B cell (primary cell): ENCODE measurements at regions not wholly inside any gene's neighbourhood (a gene's known extent, or its start where the extent isn't known, plus 50 kb on each side); places are given as distances from the start of the nearest gene placed in this dataset.

Source experiments
- ATAC-seq: fragments of 200-7000 bp; cut with Tn5 transposase; one replicate; pipeline ENCODE4 v1.10.0; 2021; ENCODE audit warnings: low read depth, mild to moderate bottlenecking, moderate number of reproducible peaks, moderate library complexity
- CTCF ChIA-PET: fragments of 350-600 bp; sonication (Branson Sonifier 250); formaldehyde crosslinking; loops from one replicate; lab custom pipeline; 2021; ENCODE audit warnings: antibody characterized with exemption, inconsistent platforms; lab: Charles Lee
- POLR2A ChIA-PET: fragments of 350-600 bp; sonication (Branson Sonifier 250); formaldehyde crosslinking; loops from one replicate; lab custom pipeline; 2021; ENCODE audit warnings: antibody characterized with exemption; lab: Charles Lee
- DNase-seq: peaks from one replicate; pipeline ENCODE4 v3.0.0; 2013
- H2AFZ ChIP-seq: 2 replicates; pipeline ENCODE4 v1.6.1; 2012; ENCODE audit warnings: mild to moderate bottlenecking, low read depth, low read length; ENCODE audit not compliant: insufficient read depth, poor library complexity, severe bottlenecking
- H3K27ac ChIP-seq, 2 donors: 1 replicate in 1 of 2; 2 replicates in 1 of 2; pipeline ENCODE4 v1.5.1; 2012 to 2013; ENCODE audit warnings: low read length in 2 of 2, mild to moderate bottlenecking in 2 of 2, moderate library complexity in 1 of 2
- H3K27me3 ChIP-seq, 4 experiments: fragments of 200-600 bp in 1 of 4; sonication (generic) in 1 of 4; replicated peaks in 1 of 4; 1 replicate in 2 of 4; 2 replicates in 2 of 4; pipeline versions ENCODE4 v1.6.1 to v1.7.0; 2013 to 2016; ENCODE audit warnings: low read length in 3 of 4, mild to moderate bottlenecking in 2 of 4, mixed read lengths in 1 of 4, moderate library complexity in 1 of 4; ENCODE audit not compliant: insufficient read depth in 4 of 4, control insufficient read depth in 3 of 4; ENCODE audit errors: control extremely low read depth in 1 of 4
- H3K36me3 ChIP-seq, 2 experiments: replicated peaks in 1 of 2; 1 replicate in 1 of 2; 2 replicates in 1 of 2; pipeline versions ENCODE4 v1.6.1 to v1.7.1; 2013; ENCODE audit warnings: low read length in 1 of 2; ENCODE audit not compliant: insufficient read depth in 2 of 2, control insufficient read depth in 1 of 2; ENCODE audit errors: control extremely low read depth in 1 of 2, extremely low read depth in 1 of 2
- H3K4me1 ChIP-seq, 2 donors: fragments of 200-600 bp in 1 of 2; sonication (generic) in 1 of 2; 1 replicate in 1 of 2; 2 replicates in 1 of 2; pipeline versions ENCODE4 v1.5.1 to v1.6.1; 2013 to 2017; ENCODE audit warnings: low read length in 2 of 2; ENCODE audit not compliant: control insufficient read depth in 2 of 2, insufficient read depth in 2 of 2
- H3K4me2 ChIP-seq: replicated peaks from 2 replicates; pipeline ENCODE3; 2012; ENCODE audit warnings: mild to moderate bottlenecking, low read depth, low read length; ENCODE audit not compliant: poor library complexity, severe bottlenecking
- H3K4me3 ChIP-seq, 5 experiments: fragments of 200-600 bp in 1 of 5; sonication (generic) in 1 of 5; 1 replicate in 3 of 5; 2 replicates in 2 of 5; pipeline versions ENCODE4 v1.5.1 to v1.7.0; 2011 to 2016; ENCODE audit warnings: low read length in 4 of 5, mild to moderate bottlenecking in 4 of 5, low read depth in 2 of 5, control low read depth in 1 of 5, moderate library complexity in 1 of 5; ENCODE audit not compliant: insufficient read depth in 1 of 5; ENCODE audit errors: control extremely low read depth in 1 of 5, extremely low read depth in 1 of 5
- H3K79me2 ChIP-seq: fragments of 200-600 bp; sonication (generic); one replicate; pipeline ENCODE4 v1.6.0; 2016; ENCODE audit warnings: low read length; ENCODE audit not compliant: control insufficient read depth, insufficient read depth
- H3K9ac ChIP-seq: fragments of 200-600 bp; sonication (generic); 2 replicates; pipeline ENCODE4 v1.6.1; 2017; ENCODE audit warnings: mild to moderate bottlenecking, low read length, moderate library complexity
- H3K9me3 ChIP-seq, 3 donors: one replicate each; pipeline versions ENCODE4 v1.6.1 to v1.7.1; 2013; ENCODE audit warnings: low read length in 2 of 3; ENCODE audit not compliant: control insufficient read depth in 2 of 3, insufficient read depth in 1 of 3; ENCODE audit errors: control extremely low read depth in 1 of 3
- H4K20me1 ChIP-seq: 2 replicates; pipeline ENCODE4 v1.6.0; 2012; ENCODE audit warnings: mild to moderate bottlenecking, low read length; ENCODE audit not compliant: insufficient read depth, control insufficient read depth, poor library complexity, severe bottlenecking
- H3K27ac Mint-ChIP-seq: one replicate; pipeline ENCODE4 v1.8.0; 2021; ENCODE audit warnings: mixed read lengths
- H3K27me3 Mint-ChIP-seq: one replicate; pipeline ENCODE4 v1.8.0; 2021; ENCODE audit warnings: mixed read lengths
- H3K4me1 Mint-ChIP-seq: one replicate; pipeline ENCODE4 v1.8.0; 2021; ENCODE audit warnings: mixed read lengths
- H3K4me3 Mint-ChIP-seq: one replicate; pipeline ENCODE4 v1.8.0; 2021; ENCODE audit warnings: mixed read lengths
- H3K9me3 Mint-ChIP-seq: one replicate; pipeline ENCODE4 v1.8.0; 2022; ENCODE audit warnings: mixed read lengths; ENCODE audit not compliant: insufficient read depth
- CTCF ChIP-seq: fragments of 200-600 bp; IDR thresholded peaks from one replicate; pipeline ENCODE4 v1.8.0; 2022; ENCODE audit warnings: antibody characterized with exemption, mild to moderate bottlenecking
- EZH2 ChIP-seq: IDR thresholded peaks from 2 replicates; pipeline ENCODE4 v1.6.1; 2012; ENCODE audit warnings: borderline replicate concordance, low read depth, mild to moderate bottlenecking, moderate library complexity, low read length; ENCODE audit not compliant: insufficient read depth, poor library complexity, severe bottlenecking
- WGBS: methylation state at CpG from one replicate; pipeline ENCODE4 v1.1.5; 2013; ENCODE audit warnings: missing lambda C conversion rate; ENCODE audit not compliant: insufficient coverage; 5-methylcytosine and 5-hydroxymethylcytosine counted together
- intact Hi-C: fragments of 100-400 bp; cut with micrococcal nuclease; formaldehyde crosslinking; loops from one replicate; pipeline ENCODE4 v1.10.0; 2022

- Histone ChIP-seq H2AFZ (no peak overlapping the region), H3K27ac (no peak overlapping the region), H3K4me2 (no peak overlapping the region), H3K4me3 (no peak overlapping the region), H3K9ac (no peak overlapping the region), H3K27me3 (no peaks in the 10 kb centered on the region), H3K4me1 (peaks cover 0 to 6% of the 10 kb centered on the region in 2 donors), H4K20me1 (no peaks in the 10 kb centered on the region), H3K79me2 (no peaks in the 10 kb centered on the region), H3K9me3 (no peaks in the 10 kb centered on the region), H3K36me3 (no peaks in the 10 kb centered on the region)
- intact Hi-C loops = no loop called here
- H3K4me3 Mint-ChIP-seq = no peak overlapping the region
- 88% methylated on average over 1 of the region's 1 CpG for WGBS
- H3K27ac Mint-ChIP-seq = no peak overlapping the region
- POLR2A ChIA-PET = interaction anchor here (0.6 kb wide), 1 partner anchor 26 kb away, joined by 3 read pairs; no protein-coding TSS in a partner anchor
- H3K27me3 Mint-ChIP-seq = no peaks in the 10 kb centered on the region
- DNase-seq = no peak
- TF ChIP-seq CTCF (no peak), EZH2 (no peak)
- no peaks in the 10 kb centered on the region for H3K9me3 Mint-ChIP-seq
- CTCF ChIA-PET = interaction anchor here (0.7 kb wide), 1 partner anchor 303 kb away, joined by 3 read pairs; no protein-coding TSS in a partner anchor
- H3K4me1 Mint-ChIP-seq = peaks cover 8% of the 10 kb centered on the region
- ATAC-seq = no peak
Observed at GRCh38 chr6:134468633-134469032, 150.7 kb upstream of the SGK1 start.

- H3K27me3 Mint-ChIP-seq = no peaks in the 10 kb centered on the region
- POLR2A ChIA-PET = no interaction called here
- H2AFZ ChIP-seq = no peak overlapping the region
Observed at GRCh38 chr6:134467620-134468019, 149.7 kb upstream of the SGK1 start.

More at GRCh38 chr6:134467620-134468019, 149.7 kb upstream of the SGK1 start:
- TF ChIP-seq CTCF (no peak), EZH2 (no peak)
- Histone ChIP-seq H3K9me3 (no peaks in the 10 kb centered on the region), H3K27ac (no peak overlapping the region), H3K4me3 (no peak overlapping the region), H3K27me3 (no peaks in the 10 kb centered on the region), H3K4me2 (no peak overlapping the region), H3K36me3 (no peaks in the 10 kb centered on the region), H3K79me2 (no peaks in the 10 kb centered on the region), H3K4me1 (peaks cover 0 to 6% of the 10 kb centered on the region in 2 donors), H3K9ac (no peak overlapping the region), H4K20me1 (no peaks in the 10 kb centered on the region)
- intact Hi-C loops = no loop called here
- Mint-ChIP-seq H3K4me3 (no peak overlapping the region), H3K27ac (no peak overlapping the region), H3K9me3 (no peaks in the 10 kb centered on the region), H3K4me1 (peaks cover 8% of the 10 kb centered on the region)
- DNase-seq = no peak
- ATAC-seq = no peak
- CTCF ChIA-PET = no interaction called here
- 83% methylated on average over 1 of the region's 1 CpG for WGBS
